HG02938 (cell line): ENCODE measurements at regions not wholly inside any gene's neighbourhood (a gene's known extent, or its start where the extent isn't known, plus 50 kb on each side); places are given as distances from the start of the nearest gene placed in this dataset.

Experiments used
- ATAC-seq: cut with Tn5 transposase; IDR thresholded peaks from one replicate; pipeline ENCODE4 v1.9.1; 2021; ENCODE audit warnings: mild to moderate bottlenecking, moderate library complexity; ENCODE audit not compliant: unreplicated experiment

GRCh38 chr5:133696782-133697507 lies 84.6 kb upstream of the FSTL4 start:
- ATAC-seq, result no peak

- ATAC-seq, result no peak
These were observed 83.8 kb upstream of the FSTL4 start for GRCh38 chr5:133696006-133696584.

GRCh38 chr5:133694181-133694831 lies 82.0 kb upstream of the FSTL4 start:
- no peak for ATAC-seq

GRCh38 chr5:133691448-133691847 lies 79.1 kb upstream of the FSTL4 start:
- ATAC-seq, result no peak

- ATAC-seq, result no peak
These were observed 78.4 kb upstream of the FSTL4 start for GRCh38 chr5:133690746-133691145.

GRCh38 chr5:133688391-133688790 lies 76.0 kb upstream of the FSTL4 start:
- no peak for ATAC-seq

- no peak for ATAC-seq
These were observed 75.1 kb upstream of the FSTL4 start for GRCh38 chr5:133687212-133688061.

- no peak for ATAC-seq
These were observed 74.2 kb upstream of the FSTL4 start for GRCh38 chr5:133686566-133686965.

- ATAC-seq, result no peak
These were observed 73.2 kb upstream of the FSTL4 start for GRCh38 chr5:133685402-133686018.

GRCh38 chr5:133683646-133684596 lies 71.6 kb upstream of the FSTL4 start:
- no peak for ATAC-seq

GRCh38 chr5:133682451-133682850 lies 70.1 kb upstream of the FSTL4 start:
- ATAC-seq, result no peak

GRCh38 chr5:133681896-133682295 lies 69.6 kb upstream of the FSTL4 start:
- ATAC-seq, result no peak

- ATAC-seq, result no peak
These were observed 68.7 kb upstream of the FSTL4 start for GRCh38 chr5:133680830-133681565.

GRCh38 chr5:133679534-133679933 lies 67.2 kb upstream of the FSTL4 start:
- ATAC-seq, result no peak

- no peak for ATAC-seq
These were observed 63.2 kb upstream of the FSTL4 start for GRCh38 chr5:133675376-133676154.

GRCh38 chr5:133670336-133670735 lies 58.0 kb upstream of the FSTL4 start:
- ATAC-seq, result no peak

- ATAC-seq, result no peak
These were observed 57.1 kb upstream of the FSTL4 start for GRCh38 chr5:133669472-133669871.

GRCh38 chr5:133668458-133668857 lies 56.1 kb upstream of the FSTL4 start:
- no peak for ATAC-seq
